PC-3 (cell line): ENCODE measurements at regions not wholly inside any gene's neighbourhood (a gene's known extent, or its start where the extent isn't known, plus 50 kb on each side); places are given as distances from the start of the nearest gene placed in this dataset.

ENCODE experiments used
- ATAC-seq: fragments of 200-7000 bp; cut with Tn5 transposase; 2 replicates; pipeline ENCODE4 v1.9.1; 2020; ENCODE audit warnings: mild to moderate bottlenecking, moderate library complexity
- BruUV-seq: library from RNA; stranded (reverse); fragments of 400-500 nt; replicated peaks from 2 replicates; lab custom pipeline; 2021; lab: Mats Ljungman, UMichigan
- CTCF ChIA-PET: fragments of 300-600 bp; sonication (Branson Sonifier 250); formaldehyde crosslinking; loops from one replicate; lab custom pipeline; 2022; ENCODE audit warnings: antibody characterized with exemption; lab: Charles Lee
- POLR2A ChIA-PET: fragments of 300-600 bp; sonication (Branson Sonifier 250); formaldehyde crosslinking; loops from one replicate; lab custom pipeline; 2022; ENCODE audit warnings: antibody characterized with exemption; ENCODE audit not compliant: unreplicated experiment; lab: Charles Lee
- DNase-seq: peaks from one replicate; pipeline ENCODE4 v3.0.0-alpha.2; 2015
- H2AFZ ChIP-seq: fragments of 300-600 bp; sonication (generic); 2 replicates; pipeline ENCODE4 v1.6.0; 2016; ENCODE audit warnings: antibody characterized with exemption, low read length
- H3F3A ChIP-seq: fragments of 300-600 bp; sonication (generic); one replicate; pipeline ENCODE4 v1.6.0; 2017; ENCODE audit warnings: antibody characterized with exemption, low read length, control low read depth, mild to moderate bottlenecking; ENCODE audit not compliant: unreplicated experiment
- H3K27ac ChIP-seq: fragments of 300-600 bp; sonication (generic); 2 replicates; pipeline ENCODE4 v1.5.1; 2016; ENCODE audit warnings: mild to moderate bottlenecking, low read length
- H3K27me3 ChIP-seq: fragments of 300-600 bp; sonication (generic); 2 replicates; pipeline ENCODE4 v1.6.1; 2016; ENCODE audit warnings: low read length, mixed read lengths
- H3K36me3 ChIP-seq: fragments of 300-600 bp; sonication (generic); 2 replicates; pipeline ENCODE4 v1.6.1; 2016; ENCODE audit warnings: low read depth, mixed run types, low read length, mixed read lengths
- H3K4me1 ChIP-seq: fragments of 300-600 bp; sonication (generic); 2 replicates; pipeline ENCODE4 v1.5.1; 2016; ENCODE audit warnings: low read length; ENCODE audit not compliant: insufficient read depth
- H3K4me2 ChIP-seq: fragments of 300-600 bp; sonication (generic); 2 replicates; pipeline ENCODE4 v1.6.0; 2016; ENCODE audit warnings: low read length
- H3K4me3 ChIP-seq: fragments of 300-600 bp; sonication (generic); 2 replicates; pipeline ENCODE4 v1.5.1; 2016; ENCODE audit warnings: mild to moderate bottlenecking, low read length, mixed read lengths
- H3K79me2 ChIP-seq: fragments of 300-600 bp; sonication (generic); 2 replicates; pipeline ENCODE4 v1.6.1; 2017; ENCODE audit warnings: low read length, mixed read lengths
- H3K9ac ChIP-seq: fragments of 300-600 bp; sonication (generic); 2 replicates; pipeline ENCODE4 v1.6.0; 2016; ENCODE audit warnings: mild to moderate bottlenecking, low read length
- H3K9me2 ChIP-seq: fragments of 300-600 bp; sonication (generic); replicated peaks from 2 replicates; pipeline ENCODE4 v1.6.1; 2016; ENCODE audit warnings: mixed run types, low read length, mixed read lengths
- H3K9me3 ChIP-seq: fragments of 300-600 bp; sonication (generic); 2 replicates; pipeline ENCODE4 v1.6.1; 2016; ENCODE audit warnings: low read length, mixed read lengths
- H4K20me1 ChIP-seq: fragments of 300-600 bp; sonication (generic); 2 replicates; pipeline ENCODE4 v1.6.1; 2016; ENCODE audit warnings: low read length, mixed read lengths
- EZH2 ChIP-seq: fragments of 300-600 bp; sonication (generic); IDR thresholded peaks from one replicate; pipeline ENCODE4 v1.6.1; 2017; ENCODE audit warnings: antibody characterized with exemption, mild to moderate bottlenecking, low read length; ENCODE audit not compliant: unreplicated experiment
- EZH2phosphoT487 ChIP-seq: fragments of 300-600 bp; sonication (generic); IDR thresholded peaks from 2 replicates; pipeline ENCODE4 v1.6.1; 2018; ENCODE audit warnings: mild to moderate bottlenecking, antibody characterized with exemption, low read length, borderline replicate concordance
- intact Hi-C: fragments of 100-400 bp; cut with micrococcal nuclease; formaldehyde crosslinking; loops from 2 replicates; pipeline ENCODE4 v1.9.0; 2023
- TF ChIP-seq, protein P1 (sequence below): fragments of 300-600 bp; sonication (generic); conservative IDR thresholded peaks from 2 replicates; pipeline ENCODE4 v1.5.1; 2017; ENCODE audit warnings: antibody characterized with exemption, low read depth, mild to moderate bottlenecking, low read length

DNA sequence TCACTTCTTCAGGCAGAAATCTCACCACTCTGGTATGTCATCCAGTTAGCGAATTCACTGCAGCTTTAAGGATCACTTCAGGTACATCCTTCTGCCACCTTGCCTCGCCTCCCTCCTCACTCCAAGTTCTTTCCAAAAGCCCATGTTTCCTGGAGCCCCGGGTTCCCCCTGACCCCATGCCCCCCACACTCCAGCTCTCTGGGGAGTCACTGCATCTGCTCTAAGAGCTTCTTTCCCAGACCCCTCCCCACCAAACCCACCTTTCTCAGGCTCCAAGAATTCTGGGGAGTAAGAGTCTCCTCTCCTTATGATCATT, 969.5 kb upstream of the ZNF722 start:
- H3K4me3 ChIP-seq = no peak overlapping the region
- no peaks in the 10 kb centered on the region for H3F3A ChIP-seq
- no peak overlapping the region for H3K4me2 ChIP-seq
- no peaks in the 10 kb centered on the region for H3K4me1 ChIP-seq
- H3K27me3 ChIP-seq = no peaks in the 10 kb centered on the region
- BruUV-seq = no TSS peak
- no peaks in the 10 kb centered on the region for H3K9me2 ChIP-seq
- ChIA-PET POLR2A (no interaction called here), CTCF (no interaction called here)
- no peak for TF ChIP-seq EZH2phosphoT487
- TF ChIP-seq EZH2 = no peak
- TF ChIP-seq, protein P1, sequence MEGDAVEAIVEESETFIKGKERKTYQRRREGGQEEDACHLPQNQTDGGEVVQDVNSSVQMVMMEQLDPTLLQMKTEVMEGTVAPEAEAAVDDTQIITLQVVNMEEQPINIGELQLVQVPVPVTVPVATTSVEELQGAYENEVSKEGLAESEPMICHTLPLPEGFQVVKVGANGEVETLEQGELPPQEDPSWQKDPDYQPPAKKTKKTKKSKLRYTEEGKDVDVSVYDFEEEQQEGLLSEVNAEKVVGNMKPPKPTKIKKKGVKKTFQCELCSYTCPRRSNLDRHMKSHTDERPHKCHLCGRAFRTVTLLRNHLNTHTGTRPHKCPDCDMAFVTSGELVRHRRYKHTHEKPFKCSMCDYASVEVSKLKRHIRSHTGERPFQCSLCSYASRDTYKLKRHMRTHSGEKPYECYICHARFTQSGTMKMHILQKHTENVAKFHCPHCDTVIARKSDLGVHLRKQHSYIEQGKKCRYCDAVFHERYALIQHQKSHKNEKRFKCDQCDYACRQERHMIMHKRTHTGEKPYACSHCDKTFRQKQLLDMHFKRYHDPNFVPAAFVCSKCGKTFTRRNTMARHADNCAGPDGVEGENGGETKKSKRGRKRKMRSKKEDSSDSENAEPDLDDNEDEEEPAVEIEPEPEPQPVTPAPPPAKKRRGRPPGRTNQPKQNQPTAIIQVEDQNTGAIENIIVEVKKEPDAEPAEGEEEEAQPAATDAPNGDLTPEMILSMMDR = no peak
- H3K9me3 ChIP-seq = no peaks in the 10 kb centered on the region
- no peaks in the 10 kb centered on the region for H3K36me3 ChIP-seq
- H3K27ac ChIP-seq = no peak overlapping the region
- H3K79me2 ChIP-seq = no peaks in the 10 kb centered on the region
- ATAC-seq (no peak), DNase-seq (no peak)
- H3K9ac ChIP-seq = no peak overlapping the region
- H2AFZ ChIP-seq = no peak overlapping the region
- no peaks in the 10 kb centered on the region for H4K20me1 ChIP-seq
- intact Hi-C loops = no loop called here

GRCh38 chr7:63030061-63030460, 968.6 kb upstream of the ZNF722 start:
- ChIA-PET POLR2A (no interaction called here), CTCF (no interaction called here)
- no peaks in the 10 kb centered on the region for H3K79me2 ChIP-seq
- no peak overlapping the region for H2AFZ ChIP-seq
- no peaks in the 10 kb centered on the region for H3K9me2 ChIP-seq
- DNase-seq (no peak), ATAC-seq (no peak)
- TF ChIP-seq EZH2phosphoT487 (no peak), EZH2 (no peak)
- H4K20me1 ChIP-seq = no peaks in the 10 kb centered on the region
- H3K9ac ChIP-seq = no peak overlapping the region
- no peaks in the 10 kb centered on the region for H3K9me3 ChIP-seq
- H3K4me3 ChIP-seq = no peak overlapping the region
- H3K27ac ChIP-seq = no peak overlapping the region
- BruUV-seq = no TSS peak
- no peaks in the 10 kb centered on the region for H3K27me3 ChIP-seq
- H3K4me1 ChIP-seq = no peaks in the 10 kb centered on the region
- intact Hi-C loops = no loop called here
- H3K36me3 ChIP-seq = no peaks in the 10 kb centered on the region
- H3K4me2 ChIP-seq = no peak overlapping the region
- H3F3A ChIP-seq = no peaks in the 10 kb centered on the region

- Histone ChIP-seq H2AFZ (no peak overlapping the region), H4K20me1 (no peaks in the 10 kb centered on the region), H3K27ac (no peak overlapping the region), H3K9me2 (no peaks in the 10 kb centered on the region), H3K9me3 (no peaks in the 10 kb centered on the region), H3K36me3 (no peaks in the 10 kb centered on the region), H3K27me3 (no peaks in the 10 kb centered on the region), H3K9ac (no peak overlapping the region), H3K4me3 (no peak overlapping the region), H3K4me1 (no peaks in the 10 kb centered on the region), H3F3A (no peaks in the 10 kb centered on the region), H3K4me2 (no peak overlapping the region), H3K79me2 (no peaks in the 10 kb centered on the region)
- no TSS peak for BruUV-seq
- no peak for DNase-seq
- TF ChIP-seq, protein P1 = no peak
- no peak for TF ChIP-seq EZH2phosphoT487
- TF ChIP-seq EZH2 = no peak
- no peak for ATAC-seq
- intact Hi-C loops = no loop called here
- ChIA-PET POLR2A (no interaction called here), CTCF (no interaction called here)
Observed at GRCh38 chr7:63031838-63032436, 966.7 kb upstream of the ZNF722 start.
